K562 (cell line): ENCODE measurements at regions not wholly inside any gene's neighbourhood (a gene's known extent, or its start where the extent isn't known, plus 50 kb on each side); places are given as distances from the start of the nearest gene placed in this dataset.

ENCODE experiments used
- ATAC-seq: fragments of 200-7000 bp; cut with Tn5 transposase; 3 replicates; pipeline ENCODE4 v1.9.1; 2020; ENCODE audit warnings: moderate library complexity
- BruUV-seq: library from RNA; stranded (reverse); fragments of 400-500 nt; replicated peaks from 2 replicates; lab custom pipeline; 2021; lab: Mats Ljungman, UMichigan
- CTCF ChIA-PET: fragments of 300-600 bp; formaldehyde crosslinking; extraction: SDS; loops from one replicate; lab custom pipeline; 2021; ENCODE audit warnings: low intra/inter-chr PET ratio; lab: Yijun Ruan, JAX
- POLR2A ChIA-PET: fragments of 300-600, 350-650 bp; sonication (Branson Sonifier 250); formaldehyde crosslinking; extraction: SDS; loops from one replicate; lab custom pipeline; 2021; ENCODE audit warnings: antibody characterized with exemption, inconsistent platforms; lab: Yijun Ruan, JAX
- DNase-seq, 4 experiments: peaks; one replicate each; pipeline versions ENCODE4 v3.0.0 to v3.0.0-alpha.2; 2011 to 2018; ENCODE audit warnings: low spot score in 3 of 4, mixed read lengths in 3 of 4; ENCODE audit errors: extremely low read depth in 1 of 4
- FAIRE-seq: peaks from 2 replicates; lab custom pipeline; 2011; peaks lifted over from hg19 to GRCh38; lab: Jason Lieb, UNC
- H2AFZ ChIP-seq: 2 replicates; pipeline ENCODE4 v1.6.0; 2011; ENCODE audit warnings: low read depth, low read length, control low read depth, inconsistent platforms
- H3K27ac ChIP-seq: fragments of 200-600 bp; 3 replicates; pipeline ENCODE4 v1.8.0; 2011; ENCODE audit warnings: low read depth, mild to moderate bottlenecking, control low read depth, inconsistent platforms, low read length, moderate library complexity, mixed read lengths; ENCODE audit errors: extremely low read depth
- H3K27me3 ChIP-seq, 2 experiments: fragments of 300-600 bp in 1 of 2; 2 replicates in 1 of 2; 3 replicates in 1 of 2; pipeline versions ENCODE4 v1.6.0 to v1.8.0; 2011; ENCODE audit warnings: inconsistent platforms in 2 of 2, low read length in 2 of 2, mild to moderate bottlenecking in 1 of 2, mixed read lengths in 1 of 2, moderate library complexity in 1 of 2; ENCODE audit not compliant: control insufficient read depth in 2 of 2, insufficient read depth in 2 of 2
- H3K36me3 ChIP-seq: fragments of 300-600 bp; 3 replicates; pipeline ENCODE4 v1.8.0; 2011; ENCODE audit warnings: mild to moderate bottlenecking, low read length, inconsistent platforms; ENCODE audit not compliant: control insufficient read depth, insufficient read depth
- H3K4me1 ChIP-seq, 2 experiments: fragments of 200-600 bp in 1 of 2; replicated peaks in 1 of 2; 2 replicates in 1 of 2; 3 replicates in 1 of 2; pipeline versions ENCODE4 v1.5.1 to v1.8.0; 2011; ENCODE audit warnings: inconsistent platforms in 2 of 2, low read length in 2 of 2, mild to moderate bottlenecking in 1 of 2, mixed read lengths in 1 of 2, moderate library complexity in 1 of 2; ENCODE audit not compliant: control insufficient read depth in 2 of 2, insufficient read depth in 2 of 2
- H3K4me2 ChIP-seq: 2 replicates; pipeline ENCODE4 v1.6.1; 2011; ENCODE audit warnings: low read length, control low read depth, inconsistent platforms, mixed read lengths; ENCODE audit not compliant: insufficient read depth
- H3K4me3 ChIP-seq: fragments of 200-600 bp; sonication (generic), shearing (Covaris generic); 2 replicates; pipeline ENCODE4 v1.5.1; 2016; ENCODE audit warnings: control low read depth, inconsistent platforms
- H3K79me2 ChIP-seq: fragments of 200-600 bp; 3 replicates; pipeline ENCODE4 v1.8.0; 2011; ENCODE audit warnings: low read length, inconsistent platforms; ENCODE audit not compliant: control insufficient read depth, insufficient read depth
- H3K9ac ChIP-seq, 2 experiments: 2 replicates each; pipeline versions ENCODE4 v1.6.0 to v1.6.1; 2011; ENCODE audit warnings: low read depth in 2 of 2, low read length in 2 of 2, control low read depth in 1 of 2, inconsistent platforms in 1 of 2, mild to moderate bottlenecking in 1 of 2, mixed read lengths in 1 of 2; ENCODE audit not compliant: insufficient read depth in 1 of 2
- H3K9me1 ChIP-seq: one replicate; pipeline ENCODE4 v1.6.0; 2011; ENCODE audit warnings: inconsistent platforms, mild to moderate bottlenecking, low read length, moderate library complexity; ENCODE audit not compliant: control insufficient read depth, insufficient read depth
- H3K9me3 ChIP-seq: replicated peaks from 2 replicates; pipeline ENCODE4 v1.5.1; 2011; ENCODE audit warnings: low read depth, low read length, inconsistent platforms; ENCODE audit not compliant: control insufficient read depth, insufficient read depth
- H4K20me1 ChIP-seq: replicated peaks from 2 replicates; pipeline ENCODE4 v1.6.1; 2011; ENCODE audit warnings: low read length, inconsistent platforms, mixed read lengths; ENCODE audit not compliant: control insufficient read depth, insufficient read depth
- ADNP ChIP-seq: fragments of 200-800 bp; sonication (Bioruptor generic); IDR thresholded peaks from 2 replicates; pipeline ENCODE4 v1.6.1; 2016; ENCODE audit warnings: missing genetic modification characterization, missing compliant biosample characterization
- CCAR2 ChIP-seq: fragments of 200-400 bp; formaldehyde crosslinking; IDR thresholded peaks from 2 replicates; pipeline ENCODE4 v1.6.1; 2017; ENCODE audit warnings: mild to moderate bottlenecking, low read depth, low read length
- HDAC1 ChIP-seq, 2 experiments: fragments of 450-650 bp; IDR thresholded peaks; 2 replicates each; pipeline ENCODE4 v1.6.1; 2016 to 2017; ENCODE audit warnings: inconsistent platforms in 1 of 2, mild to moderate bottlenecking in 1 of 2, moderate library complexity in 1 of 2
- MCM2 ChIP-seq: fragments of 450-650 bp; IDR thresholded peaks from 2 replicates; pipeline ENCODE4 v1.6.1; 2017; ENCODE audit warnings: low read depth, mild to moderate bottlenecking
- MCM5 ChIP-seq: fragments of 450-650 bp; IDR thresholded peaks from 2 replicates; pipeline ENCODE4 v1.6.1; 2016; ENCODE audit warnings: low read depth
- NBN ChIP-seq: fragments of 450-650 bp; IDR thresholded peaks from 2 replicates; pipeline ENCODE4 v1.6.1; 2016; ENCODE audit warnings: low read depth, mild to moderate bottlenecking
- NR2F6 ChIP-seq: fragments of 450-650 bp; formaldehyde crosslinking; IDR thresholded peaks from 2 replicates; pipeline ENCODE4 v1.4.0; 2020; ENCODE audit warnings: mild to moderate bottlenecking
- NR3C1 ChIP-seq: sonication (generic); formaldehyde crosslinking; IDR thresholded peaks from 2 replicates; pipeline ENCODE4 v1.8.1; 2022; ENCODE audit warnings: missing genetic modification reagents
- PHB2 ChIP-seq: fragments of 450-650 bp; IDR thresholded peaks from 2 replicates; pipeline ENCODE4 v1.6.1; 2017; ENCODE audit warnings: low read depth
- RBM15 ChIP-seq: fragments of 200-400 bp; formaldehyde crosslinking; IDR thresholded peaks from 2 replicates; pipeline ENCODE4 v1.6.1; 2018; ENCODE audit warnings: mild to moderate bottlenecking, low read length, moderate library complexity; ENCODE audit not compliant: insufficient read depth
- RFX1 ChIP-seq: fragments of 450-650 bp; IDR thresholded peaks from 2 replicates; pipeline ENCODE4 v1.6.1; 2016; ENCODE audit warnings: mild to moderate bottlenecking, moderate library complexity
- SRSF1 ChIP-seq: fragments of 200-400 bp; formaldehyde crosslinking; IDR thresholded peaks from 2 replicates; pipeline ENCODE4 v1.6.1; 2017; ENCODE audit warnings: mild to moderate bottlenecking, low read depth, low read length, moderate library complexity
- STAT5B ChIP-seq: fragments of 250-450 bp; sonication (Bioruptor Pico); IDR thresholded peaks from 2 replicates; pipeline ENCODE4 v1.8.0; 2021; ENCODE audit warnings: mild to moderate bottlenecking, inconsistent platforms
- YY1 ChIP-seq, 3 experiments: IDR thresholded peaks; 2 replicates each; pipeline ENCODE4 v1.6.1; 2011; ENCODE audit warnings: low read length in 2 of 3, mild to moderate bottlenecking in 2 of 3, moderate library complexity in 2 of 3, borderline replicate concordance in 1 of 3, control low read depth in 1 of 3, low read depth in 1 of 3; ENCODE audit not compliant: insufficient read depth in 3 of 3, insufficient replicate concordance in 2 of 3, control insufficient read depth in 1 of 3, insufficient read length in 1 of 3; ENCODE audit errors: extremely low read depth in 1 of 3
- ZNF589 ChIP-seq: fragments of 200-800 bp; sonication (Bioruptor generic); IDR thresholded peaks from 2 replicates; pipeline ENCODE4 v1.6.1; 2016; ENCODE audit warnings: low read depth, missing genetic modification characterization, missing compliant biosample characterization
- ZNF766 ChIP-seq: fragments of 200-800 bp; sonication (Bioruptor generic); conservative IDR thresholded peaks from 2 replicates; pipeline ENCODE4 v1.6.1; 2016; ENCODE audit warnings: missing genetic modification characterization, missing compliant biosample characterization
- WGBS: fragments of 100-300 bp; shearing (Covaris generic); methylation state at CpG from one replicate; pipeline ENCODE4 v1.1.6; 2016; ENCODE audit warnings: low coverage, mixed read lengths; ENCODE audit not compliant: insufficient coverage; ENCODE audit errors: missing lambda C conversion rate; 5-methylcytosine and 5-hydroxymethylcytosine counted together
- in situ Hi-C: fragments of 300-500 bp; cut with MboI; formaldehyde crosslinking; loops from 4 replicates; pipeline ENCODE4 v1.15.0; 2018; ENCODE audit warnings: inconsistent platforms, mixed read lengths
- intact Hi-C: fragments of 100-400 bp; cut with micrococcal nuclease; formaldehyde crosslinking; loops from 2 replicates; pipeline ENCODE4 v1.14.2; 2022
- TF ChIP-seq, protein P1 (sequence below): fragments of 450-650 bp; IDR thresholded peaks from 2 replicates; pipeline ENCODE4 v1.6.1; 2018; ENCODE audit not compliant: partially characterized antibody
- TF ChIP-seq, protein P2 (sequence below): sonication (generic); IDR thresholded peaks from 2 replicates; pipeline ENCODE4 v1.6.1; 2016

DNA sequence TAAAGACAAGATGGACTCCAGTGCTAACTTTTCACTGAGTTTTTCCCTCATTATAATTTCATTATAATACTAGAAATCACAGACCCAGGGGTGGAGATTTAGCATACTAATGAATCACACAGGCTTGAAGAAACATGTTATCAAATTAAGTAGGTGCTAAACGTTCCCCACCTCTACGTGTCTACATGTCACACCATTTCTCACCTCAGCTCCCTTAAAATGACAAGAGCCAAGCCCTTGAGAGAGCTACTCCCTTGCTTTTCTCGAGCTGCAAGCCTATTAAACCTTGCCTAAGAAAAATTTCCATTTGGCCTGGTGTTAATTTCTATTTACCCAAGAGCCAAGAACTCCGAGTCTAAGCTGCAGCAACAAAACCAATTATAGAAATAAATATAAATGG is 396.3 kb upstream of the NEGR1 start (continued):
- no peak for TF ChIP-seq ZNF766 (CRISPR knock-in tag)

DNA sequence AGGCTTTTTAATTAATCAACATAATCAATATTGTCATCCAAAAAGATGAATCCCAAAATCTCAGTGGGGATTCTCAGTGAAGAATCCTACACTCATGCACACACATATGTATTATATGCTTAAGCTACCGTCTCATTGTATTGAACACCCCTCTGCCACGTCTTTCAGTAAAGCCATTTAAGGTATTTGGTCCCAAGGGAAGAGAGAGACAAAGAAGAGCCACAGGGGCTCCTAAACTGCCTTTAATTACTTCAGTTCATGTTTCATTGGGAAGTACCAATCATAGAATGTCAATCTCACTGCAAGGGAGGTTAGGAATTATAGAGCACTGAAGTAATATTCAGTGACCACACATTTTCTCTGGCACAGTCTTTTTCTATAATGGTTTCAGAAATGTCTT is 388.6 kb upstream of the NEGR1 start:
- H3K79me2 ChIP-seq: no peaks in the 10 kb centered on the region
- intact Hi-C loops: no loop called here
- ATAC-seq: no peak
- TF ChIP-seq ADNP (tag) (no peak), NR2F6 (no peak), STAT5B (CRISPR knock-in tag) (no peak), YY1 (IDR thresholded peaks at IDR 0.05; ENCODE audit: borderline replicate concordance in 1 of 3, control insufficient read depth in 1 of 3, extremely low read depth in 1 of 3, insufficient read depth in 3 of 3, insufficient read length in 1 of 3, insufficient replicate concordance in 2 of 3, low read depth in 1 of 3, low read length in 2 of 3) (no peak), RFX1 (no peak), PHB2 (no peak), MCM2 (no peak), NR3C1 (no peak), MCM5 (no peak), NBN (no peak), RBM15 (no peak), CCAR2 (no peak), ZNF589 (CRISPR knock-in tag) (no peak), SRSF1 (no peak), HDAC1 (IDR thresholded peaks at IDR 0.05) (no peak)
- TF ChIP-seq, protein P1, sequence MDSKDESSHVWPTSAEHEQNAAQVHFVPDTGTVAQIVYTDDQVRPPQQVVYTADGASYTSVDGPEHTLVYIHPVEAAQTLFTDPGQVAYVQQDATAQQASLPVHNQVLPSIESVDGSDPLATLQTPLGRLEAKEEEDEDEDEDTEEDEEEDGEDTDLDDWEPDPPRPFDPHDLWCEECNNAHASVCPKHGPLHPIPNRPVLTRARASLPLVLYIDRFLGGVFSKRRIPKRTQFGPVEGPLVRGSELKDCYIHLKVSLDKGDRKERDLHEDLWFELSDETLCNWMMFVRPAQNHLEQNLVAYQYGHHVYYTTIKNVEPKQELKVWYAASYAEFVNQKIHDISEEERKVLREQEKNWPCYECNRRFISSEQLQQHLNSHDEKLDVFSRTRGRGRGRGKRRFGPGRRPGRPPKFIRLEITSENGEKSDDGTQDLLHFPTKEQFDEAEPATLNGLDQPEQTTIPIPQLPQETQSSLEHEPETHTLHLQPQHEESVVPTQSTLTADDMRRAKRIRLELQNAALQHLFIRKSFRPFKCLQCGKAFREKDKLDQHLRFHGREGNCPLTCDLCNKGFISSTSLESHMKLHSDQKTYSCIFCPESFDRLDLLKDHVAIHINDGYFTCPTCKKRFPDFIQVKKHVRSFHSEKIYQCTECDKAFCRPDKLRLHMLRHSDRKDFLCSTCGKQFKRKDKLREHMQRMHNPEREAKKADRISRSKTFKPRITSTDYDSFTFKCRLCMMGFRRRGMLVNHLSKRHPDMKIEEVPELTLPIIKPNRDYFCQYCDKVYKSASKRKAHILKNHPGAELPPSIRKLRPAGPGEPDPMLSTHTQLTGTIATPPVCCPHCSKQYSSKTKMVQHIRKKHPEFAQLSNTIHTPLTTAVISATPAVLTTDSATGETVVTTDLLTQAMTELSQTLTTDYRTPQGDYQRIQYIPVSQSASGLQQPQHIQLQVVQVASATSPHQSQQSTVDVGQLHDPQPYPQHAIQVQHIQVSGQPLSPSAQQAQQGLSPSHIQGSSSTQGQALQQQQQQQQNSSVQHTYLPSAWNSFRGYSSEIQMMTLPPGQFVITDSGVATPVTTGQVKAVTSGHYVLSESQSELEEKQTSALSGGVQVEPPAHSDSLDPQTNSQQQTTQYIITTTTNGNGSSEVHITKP: no peak
- TF ChIP-seq, protein P2, sequence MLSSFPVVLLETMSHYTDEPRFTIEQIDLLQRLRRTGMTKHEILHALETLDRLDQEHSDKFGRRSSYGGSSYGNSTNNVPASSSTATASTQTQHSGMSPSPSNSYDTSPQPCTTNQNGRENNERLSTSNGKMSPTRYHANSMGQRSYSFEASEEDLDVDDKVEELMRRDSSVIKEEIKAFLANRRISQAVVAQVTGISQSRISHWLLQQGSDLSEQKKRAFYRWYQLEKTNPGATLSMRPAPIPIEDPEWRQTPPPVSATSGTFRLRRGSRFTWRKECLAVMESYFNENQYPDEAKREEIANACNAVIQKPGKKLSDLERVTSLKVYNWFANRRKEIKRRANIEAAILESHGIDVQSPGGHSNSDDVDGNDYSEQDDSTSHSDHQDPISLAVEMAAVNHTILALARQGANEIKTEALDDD: no peak
- POLR2A ChIA-PET: no interaction called here
- H3K4me1 ChIP-seq: no peaks in the 10 kb centered on the region
- H3K4me3 ChIP-seq: no peak overlapping the region
- H4K20me1 ChIP-seq: no peaks in the 10 kb centered on the region
- H3K4me2 ChIP-seq: no peak overlapping the region
- no peaks in the 10 kb centered on the region for H3K36me3 ChIP-seq
- H3K27me3 ChIP-seq: no peaks in the 10 kb centered on the region
- WGBS: 0% methylated on average over 2 of the region's 2 CpGs
- CTCF ChIA-PET: no interaction called here
- no peak overlapping the region for H3K9ac ChIP-seq
- FAIRE-seq: no peak
- DNase-seq: no peak
- no peaks in the 10 kb centered on the region for H3K9me1 ChIP-seq
- H3K9me3 ChIP-seq: 0 out of 2 replicates have a peak, but pooled peaks cover 1% of the 10 kb centered on the region
- no peak overlapping the region for H3K27ac ChIP-seq
- H2AFZ ChIP-seq: no peak overlapping the region
- in situ Hi-C loops: no loop called here
- no TSS peak for BruUV-seq
